NCI-H526 treated with DMSO at 0.1 percent for 48 hours (cell line): ENCODE measurements at regions not wholly inside any gene's neighbourhood (a gene's known extent, or its start where the extent isn't known, plus 50 kb on each side); places are given as distances from the start of the nearest gene placed in this dataset.
A peak's percentile ranks its signal among the peaks of the same experiment; 100 is the strongest.

ENCODE experiments used
- DNase-seq: peaks from one replicate; lab custom pipeline; 2025; lab: John Stamatoyannopoulos, UW

GRCh38 chr2:191559569-191559968, 118.4 kb upstream of the NABP1 start:
- DNase-seq = no peak

GRCh38 chr2:191560411-191560980, 117.4 kb upstream of the NABP1 start:
- DNase-seq = no peak

- no peak for DNase-seq
Measured at GRCh38 chr2:191565120-191565519, 112.8 kb upstream of the NABP1 start.

GRCh38 chr2:191565647-191566198, 112.2 kb upstream of the NABP1 start:
- no peak for DNase-seq

GRCh38 chr2:191566344-191566743, 111.6 kb upstream of the NABP1 start:
- peak; percentile 38 for DNase-seq

DNA sequence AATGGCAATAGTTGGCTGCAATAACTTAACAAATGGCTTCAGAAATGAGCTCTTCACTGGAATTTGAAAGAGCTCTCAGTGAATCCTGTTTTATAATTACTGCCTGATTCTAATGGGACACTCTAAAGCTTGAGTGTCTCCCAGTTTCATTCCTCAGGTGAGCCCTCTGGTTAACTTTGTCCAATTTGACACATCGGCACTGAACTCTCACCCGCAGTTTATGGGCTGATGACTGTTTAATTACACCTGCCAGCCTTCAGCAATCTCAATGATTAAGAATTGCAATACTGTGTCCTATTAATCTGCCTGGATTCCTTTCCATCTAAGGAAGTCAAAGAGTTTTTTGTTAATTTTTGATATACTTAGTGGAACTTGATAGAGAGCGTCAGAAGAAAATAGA, 110.7 kb upstream of the NABP1 start:
- DNase-seq = no peak

GRCh38 chr2:191569025-191569424, 108.9 kb upstream of the NABP1 start:
- DNase-seq = no peak

DNA sequence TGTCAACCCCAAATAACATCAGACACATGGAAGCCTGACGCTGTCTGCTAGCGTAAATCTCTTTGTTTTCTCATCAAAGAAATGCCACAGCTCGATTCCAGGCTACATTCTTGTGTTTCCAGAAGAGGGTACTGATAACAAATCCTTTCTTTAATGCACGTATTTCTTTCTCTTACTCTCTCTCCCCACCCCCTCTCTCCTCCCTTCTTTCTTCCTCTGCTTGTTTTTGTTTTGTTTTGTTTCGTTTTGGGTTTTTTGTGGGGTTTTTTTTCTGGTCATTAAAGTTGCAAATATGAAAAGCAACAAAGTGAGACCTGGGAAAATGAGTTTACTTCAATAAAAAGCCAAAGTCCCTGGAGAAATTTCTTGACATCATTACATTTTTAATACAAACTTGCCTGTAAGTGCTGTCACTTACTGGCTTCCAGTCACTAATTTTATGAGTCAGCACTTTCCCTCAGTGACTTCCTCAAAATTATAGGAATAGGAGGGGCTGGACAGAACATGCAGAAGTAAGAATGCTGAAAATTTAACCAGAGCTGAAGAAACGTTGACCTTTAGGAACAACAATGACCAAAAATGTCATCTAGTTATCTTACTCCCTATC, 106.7 kb upstream of the NABP1 start:
- DNase-seq = peak; percentile 32

- DNase-seq = no peak
Measured at GRCh38 chr2:191572319-191572718, 105.6 kb upstream of the NABP1 start.

DNA sequence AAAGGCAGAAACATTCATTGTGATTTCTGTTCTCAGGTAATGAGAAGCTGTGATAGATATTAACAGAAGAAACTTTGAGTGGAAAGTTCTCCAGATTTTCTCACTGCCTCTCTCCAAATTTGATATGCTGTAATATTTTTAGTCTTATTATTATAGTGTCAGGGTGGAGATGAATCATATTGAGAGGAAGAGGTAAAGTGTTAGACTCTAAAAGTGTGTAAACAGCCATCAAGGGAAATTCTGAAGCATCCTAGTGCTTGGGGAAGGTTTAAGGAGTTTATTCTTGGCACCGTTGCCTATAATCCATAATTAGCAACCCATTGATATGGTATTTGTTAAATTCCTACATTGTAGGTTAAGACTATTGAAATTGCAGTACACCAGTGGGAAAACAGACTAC, 104.7 kb upstream of the NABP1 start:
- no peak for DNase-seq

- no peak for DNase-seq
Measured at GRCh38 chr2:191574232-191574631, 103.7 kb upstream of the NABP1 start.

DNA sequence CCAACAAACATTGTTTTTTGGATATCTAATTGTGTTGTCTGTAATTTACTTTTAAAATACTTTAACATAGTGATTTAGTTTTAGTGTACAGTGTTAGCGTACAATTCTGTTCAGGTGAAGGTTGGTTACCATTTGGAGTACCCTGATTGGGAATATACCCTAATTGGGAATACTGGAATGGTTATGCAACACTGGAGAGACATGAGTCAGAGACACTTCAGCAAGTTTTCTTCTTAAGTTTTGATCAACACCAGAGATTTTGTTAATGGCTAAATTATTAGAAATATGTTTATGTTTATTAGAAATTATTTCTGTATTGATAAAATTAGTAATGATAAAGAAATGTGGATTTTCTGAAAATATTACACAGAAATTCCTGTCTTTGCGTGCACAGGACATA, 100.3 kb upstream of the NABP1 start:
- DNase-seq = no peak

GRCh38 chr2:191578031-191578430, 99.9 kb upstream of the NABP1 start:
- DNase-seq = no peak

DNA sequence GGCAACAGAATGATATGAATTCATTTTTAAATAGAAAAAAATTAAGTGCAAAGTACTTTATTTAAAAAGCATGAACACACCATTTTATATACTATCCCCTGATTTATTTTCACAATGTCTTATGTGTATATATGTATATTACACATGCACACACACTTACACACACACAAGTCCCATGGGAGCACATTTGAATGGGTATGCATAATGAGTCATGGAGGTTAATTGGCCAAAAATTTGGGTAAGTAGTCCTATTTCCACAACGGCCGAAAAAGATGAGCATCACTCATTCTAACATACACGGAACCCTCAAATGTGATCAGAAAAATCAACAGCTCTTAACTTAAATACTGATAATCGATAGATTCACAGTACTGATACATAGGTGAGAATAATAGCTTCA, 97.4 kb upstream of the NABP1 start:
- peak; percentile 11 for DNase-seq

DNA sequence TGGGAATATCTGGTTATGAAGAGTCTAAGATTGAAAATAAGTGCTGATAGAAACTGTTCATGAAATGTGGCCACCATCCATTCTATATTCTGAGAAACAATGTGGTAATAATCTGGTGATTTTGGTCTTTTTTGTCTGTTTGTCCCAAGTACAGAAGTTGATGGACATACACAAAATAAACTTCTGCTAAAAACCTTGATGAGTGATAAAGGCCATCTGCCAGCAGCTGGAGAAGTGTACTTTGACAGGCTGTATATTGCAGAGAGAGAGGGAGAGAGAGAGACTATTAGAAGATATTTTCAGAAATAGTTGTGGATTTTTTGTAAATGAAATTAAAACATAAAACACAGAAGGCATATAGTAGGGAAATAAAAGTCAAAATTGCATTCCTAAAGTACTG, 96.9 kb upstream of the NABP1 start:
- no peak for DNase-seq

DNA sequence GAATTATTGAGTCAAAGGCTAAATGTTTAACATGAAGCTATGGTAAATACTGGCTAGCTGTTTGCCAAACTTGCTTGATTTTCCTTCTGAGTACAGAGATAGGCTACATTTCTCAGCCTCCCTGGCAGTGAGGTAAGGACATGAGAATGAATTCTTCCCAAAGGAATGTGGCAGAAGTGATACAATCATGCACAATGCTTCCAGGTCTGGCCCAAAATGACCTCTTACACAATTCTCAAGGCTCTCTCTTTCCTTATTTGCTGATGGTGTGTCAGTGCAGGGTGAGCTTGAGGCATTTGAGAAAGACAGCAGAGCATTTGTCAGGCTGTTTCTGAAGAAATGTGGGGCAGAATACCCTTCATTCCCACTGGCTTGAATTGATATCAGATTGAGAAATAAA, 95.6 kb upstream of the NABP1 start:
- no peak for DNase-seq

DNA sequence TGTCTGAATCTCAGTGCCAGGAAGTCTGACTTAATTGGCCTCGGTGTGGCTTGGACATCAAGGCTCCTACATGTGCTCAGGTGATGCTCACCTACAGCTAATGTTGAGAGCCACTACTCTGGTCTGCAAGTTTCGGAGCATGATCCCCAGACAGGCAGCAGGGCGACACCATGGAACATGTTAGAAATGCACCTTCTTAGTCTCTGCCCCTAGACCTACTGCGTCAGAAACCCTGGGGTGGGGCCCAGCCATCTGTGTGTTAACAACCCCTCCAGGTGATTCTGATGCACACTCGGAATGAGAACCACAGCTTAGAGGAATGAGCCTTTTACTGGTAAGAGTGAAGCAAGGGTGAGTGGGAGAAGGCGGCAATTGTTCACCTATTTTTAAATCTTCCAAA, 86.9 kb upstream of the NABP1 start:
- DNase-seq = no peak

GRCh38 chr2:191593622-191594385, 84.1 kb upstream of the NABP1 start:
- no peak for DNase-seq

DNA sequence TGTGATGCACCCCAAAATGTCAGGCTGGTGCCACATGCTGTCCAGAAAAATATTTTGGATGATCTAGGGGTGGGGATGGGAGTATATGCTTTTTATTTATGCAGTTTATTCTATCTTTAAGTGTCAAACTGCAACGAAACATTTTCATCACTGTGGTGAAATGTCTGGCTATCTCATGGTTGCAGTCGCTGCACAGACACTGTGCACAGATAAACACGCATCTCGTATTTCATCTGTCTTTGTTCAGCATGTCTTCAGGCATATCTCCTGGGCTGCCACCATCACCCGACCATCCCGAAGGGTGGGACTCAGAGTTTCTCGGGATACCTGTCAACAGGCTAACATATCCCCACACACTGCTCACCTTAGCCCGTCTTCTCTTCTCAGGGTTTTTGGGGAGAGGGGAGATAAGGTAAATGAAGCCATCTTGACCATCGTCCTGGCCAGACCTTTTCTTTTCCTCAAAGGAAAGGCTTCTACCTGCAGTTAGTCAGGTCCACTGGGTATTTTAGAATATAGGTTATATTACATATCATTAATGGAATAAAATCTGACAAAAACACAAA, 80.7 kb upstream of the NABP1 start:
- no peak for DNase-seq

- no peak for DNase-seq
Measured at GRCh38 chr2:191598296-191598695, 79.6 kb upstream of the NABP1 start.

GRCh38 chr2:191601060-191601459, 76.9 kb upstream of the NABP1 start:
- no peak for DNase-seq

- DNase-seq = no peak
Measured at GRCh38 chr2:191604154-191604553, 73.8 kb upstream of the NABP1 start.

- DNase-seq = no peak
Measured at GRCh38 chr2:191607096-191607495, 70.8 kb upstream of the NABP1 start.
